HL-60 (cell line): ENCODE measurements at regions not wholly inside any gene's neighbourhood (a gene's known extent, or its start where the extent isn't known, plus 50 kb on each side); places are given as distances from the start of the nearest gene placed in this dataset.

Experiments
- DNase-seq, 2 experiments: peaks; one replicate each; pipeline ENCODE4 v3.0.0-alpha.2; 2010 to 2020; ENCODE audit warnings: low read depth in 1 of 2, low spot score in 1 of 2
- H3K27ac ChIP-seq: fragments of 250-450 bp; sonication (Bioruptor Pico); replicated peaks from 2 replicates; pipeline ENCODE4 v1.5.1; 2020; ENCODE audit warnings: mild to moderate bottlenecking, moderate library complexity
- H3K27me3 ChIP-seq: fragments of 250-450 bp; sonication (Bioruptor Pico); 2 replicates; pipeline ENCODE4 v1.5.1; 2021; ENCODE audit warnings: mild to moderate bottlenecking, moderate library complexity; ENCODE audit not compliant: insufficient read depth, poor library complexity, severe bottlenecking
- H3K4me3 ChIP-seq: replicated peaks from 2 replicates; pipeline ENCODE4 v1.5.1; 2011; ENCODE audit warnings: mild to moderate bottlenecking, control low read depth, low read length; ENCODE audit not compliant: insufficient read depth
- GABPA ChIP-seq: IDR thresholded peaks from 2 replicates; pipeline ENCODE4 v1.6.1; 2012; ENCODE audit warnings: low read depth
- POLR2AphosphoS5 ChIP-seq: IDR thresholded peaks from 2 replicates; pipeline ENCODE4 v1.6.1; 2012; ENCODE audit warnings: low read depth
- REST ChIP-seq: IDR thresholded peaks from 2 replicates; pipeline ENCODE4 v1.6.1; 2012; ENCODE audit warnings: low read depth; ENCODE audit not compliant: insufficient replicate concordance
- SPI1 ChIP-seq: IDR thresholded peaks from 2 replicates; pipeline ENCODE4 v1.6.1; 2012; ENCODE audit warnings: low read depth, mild to moderate bottlenecking, borderline replicate concordance
- TF ChIP-seq, protein P1 (sequence below): IDR thresholded peaks from one replicate; pipeline ENCODE4 v1.5.1; 2011; ENCODE audit warnings: low read length, control low read depth, inconsistent platforms; ENCODE audit not compliant: insufficient read depth

DNA sequence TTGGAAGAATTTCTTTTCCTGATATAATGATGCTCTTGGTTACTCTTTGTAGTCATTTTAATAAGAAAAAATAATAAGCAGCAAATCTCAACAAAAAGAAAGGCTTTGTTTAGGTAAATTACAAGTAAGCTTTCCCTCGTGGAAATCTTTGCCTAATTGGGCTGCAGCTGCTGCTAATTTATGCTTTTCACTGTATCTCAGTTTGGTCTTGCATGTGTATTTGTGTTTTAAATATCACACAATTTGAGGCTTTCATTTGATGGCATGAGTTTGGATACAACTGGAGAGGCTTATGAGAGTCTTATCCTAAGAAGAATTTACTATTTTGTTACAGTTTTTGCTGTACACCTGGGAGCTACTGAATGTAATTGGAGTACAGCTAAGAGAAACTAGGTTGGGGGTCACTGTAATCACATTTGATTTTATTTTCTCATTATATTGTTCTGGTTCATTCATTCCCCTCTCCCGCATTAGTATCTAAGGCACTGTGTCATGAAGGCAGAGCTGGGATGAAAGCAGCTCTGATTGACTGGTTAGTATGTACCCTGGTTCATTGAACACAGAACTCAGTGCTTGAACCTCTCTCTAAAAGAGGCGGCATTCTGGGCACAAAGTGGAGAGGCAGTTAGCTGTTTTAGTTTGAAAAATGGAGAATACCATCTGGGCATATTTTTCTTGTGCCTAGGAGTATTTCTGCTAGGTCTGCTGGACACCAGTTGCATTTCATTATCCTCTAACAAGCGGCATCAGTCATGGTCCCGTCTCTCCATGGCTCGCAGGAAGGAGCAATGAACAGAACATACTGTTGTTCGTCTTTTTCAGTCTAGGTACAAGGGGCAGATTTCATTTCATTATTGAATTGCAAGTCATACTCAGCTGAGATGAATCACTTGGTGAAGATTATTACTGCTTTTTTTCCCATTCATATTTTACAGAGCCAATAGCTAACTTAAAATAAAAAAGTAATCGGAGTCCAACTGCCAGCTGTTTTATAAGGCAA, 118.0 kb upstream of the TMEM260 start:
- Histone ChIP-seq H3K27ac (no peak overlapping the region), H3K27me3 (peaks cover 2% of the 10 kb centered on the region), H3K4me3 (no peak overlapping the region)
- DNase-seq: no peak
- TF ChIP-seq REST (no peak), GABPA (no peak), POLR2AphosphoS5 (no peak), SPI1 (no peak)
- TF ChIP-seq, protein P1, sequence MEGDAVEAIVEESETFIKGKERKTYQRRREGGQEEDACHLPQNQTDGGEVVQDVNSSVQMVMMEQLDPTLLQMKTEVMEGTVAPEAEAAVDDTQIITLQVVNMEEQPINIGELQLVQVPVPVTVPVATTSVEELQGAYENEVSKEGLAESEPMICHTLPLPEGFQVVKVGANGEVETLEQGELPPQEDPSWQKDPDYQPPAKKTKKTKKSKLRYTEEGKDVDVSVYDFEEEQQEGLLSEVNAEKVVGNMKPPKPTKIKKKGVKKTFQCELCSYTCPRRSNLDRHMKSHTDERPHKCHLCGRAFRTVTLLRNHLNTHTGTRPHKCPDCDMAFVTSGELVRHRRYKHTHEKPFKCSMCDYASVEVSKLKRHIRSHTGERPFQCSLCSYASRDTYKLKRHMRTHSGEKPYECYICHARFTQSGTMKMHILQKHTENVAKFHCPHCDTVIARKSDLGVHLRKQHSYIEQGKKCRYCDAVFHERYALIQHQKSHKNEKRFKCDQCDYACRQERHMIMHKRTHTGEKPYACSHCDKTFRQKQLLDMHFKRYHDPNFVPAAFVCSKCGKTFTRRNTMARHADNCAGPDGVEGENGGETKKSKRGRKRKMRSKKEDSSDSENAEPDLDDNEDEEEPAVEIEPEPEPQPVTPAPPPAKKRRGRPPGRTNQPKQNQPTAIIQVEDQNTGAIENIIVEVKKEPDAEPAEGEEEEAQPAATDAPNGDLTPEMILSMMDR: no peak

DNA sequence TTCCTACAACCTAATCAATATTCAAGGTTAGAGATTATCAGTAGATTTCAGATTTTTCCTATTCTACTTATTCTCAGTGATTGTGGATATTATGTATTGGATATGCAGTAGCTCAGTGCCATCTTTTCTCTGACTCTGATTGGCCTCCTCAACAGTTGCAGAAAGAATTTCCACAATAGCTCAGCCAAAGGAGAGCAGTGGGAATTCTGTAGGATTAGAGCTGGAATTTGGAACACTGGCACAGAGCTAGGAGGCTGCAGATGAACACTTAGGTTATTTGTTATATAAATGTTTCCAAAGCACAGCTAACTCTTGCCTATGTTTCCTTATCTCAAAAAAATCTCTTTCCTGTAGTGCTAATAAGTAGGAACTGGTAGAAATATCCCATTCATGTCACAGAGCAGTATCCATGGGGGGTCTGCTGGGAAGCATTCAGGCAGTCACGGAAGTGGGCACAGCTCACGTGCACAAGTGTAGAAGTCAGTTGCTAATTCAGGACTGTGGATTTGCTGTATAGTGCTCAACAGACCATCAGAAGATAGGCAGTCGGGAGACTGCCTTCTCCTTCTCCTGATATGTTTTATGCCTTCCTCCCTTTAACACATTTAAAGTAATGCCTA, 116.2 kb upstream of the TMEM260 start:
- no peak for TF ChIP-seq REST
- TF ChIP-seq POLR2AphosphoS5: no peak
- no peak for TF ChIP-seq GABPA
- TF ChIP-seq, protein P1: no peak
- Histone ChIP-seq H3K27ac (no peak overlapping the region), H3K27me3 (peaks cover 2% of the 10 kb centered on the region), H3K4me3 (no peak overlapping the region)
- no peak for DNase-seq

- no peak overlapping the region for H3K27ac ChIP-seq
- TF ChIP-seq GABPA (no peak), REST (no peak), SPI1 (no peak), POLR2AphosphoS5 (no peak)
- TF ChIP-seq, protein P1: no peak
Observed at GRCh38 chr14:56471056-56471455, 108.5 kb upstream of the TMEM260 start.

More at GRCh38 chr14:56471056-56471455, 108.5 kb upstream of the TMEM260 start:
- H3K27me3 ChIP-seq: peaks cover under 1% of the 10 kb centered on the region
- no peak overlapping the region for H3K4me3 ChIP-seq
- no peak for DNase-seq
